WTC11 (cell line): ENCODE measurements at regions not wholly inside any gene's neighbourhood (a gene's known extent, or its start where the extent isn't known, plus 50 kb on each side); places are given as distances from the start of the nearest gene placed in this dataset.

ENCODE experiments used
- ATAC-seq: fragments of 200-7000 bp; cut with Tn5 transposase; 2 replicates; pipeline ENCODE4 v1.10.0; 2021; ENCODE audit warnings: mild to moderate bottlenecking, moderate library complexity
- CTCF ChIA-PET: fragments of 300-600 bp; sonication (Branson Sonifier 250); formaldehyde crosslinking; loops from one replicate; lab custom pipeline; 2021; ENCODE audit warnings: antibody characterized with exemption; lab: Charles Lee
- POLR2A ChIA-PET: fragments of 350-600 bp; sonication (Branson Sonifier 250); formaldehyde crosslinking; loops from one replicate; lab custom pipeline; 2021; ENCODE audit warnings: antibody characterized with exemption; lab: Charles Lee
- DNase-seq: peaks from one replicate; pipeline ENCODE4 v3.0.0; 2021; ENCODE audit warnings: low spot score
- H3K27ac Mint-ChIP-seq: 2 replicates; pipeline ENCODE4 v1.8.0; 2021; ENCODE audit warnings: mixed read lengths
- H3K27me3 Mint-ChIP-seq: 2 replicates; pipeline ENCODE4 v1.8.0; 2021; ENCODE audit warnings: low read depth, mild to moderate bottlenecking, moderate library complexity, mixed read lengths
- H3K36me3 Mint-ChIP-seq: 2 replicates; pipeline ENCODE4 v1.8.0; 2021; ENCODE audit warnings: mixed read lengths
- H3K4me1 Mint-ChIP-seq: 2 replicates; pipeline ENCODE4 v1.8.0; 2022; ENCODE audit warnings: mixed read lengths
- H3K4me3 Mint-ChIP-seq: 2 replicates; pipeline ENCODE4 v1.8.0; 2021; ENCODE audit warnings: mild to moderate bottlenecking, moderate library complexity, mixed read lengths
- H3K9me3 Mint-ChIP-seq: 2 replicates; pipeline ENCODE4 v1.8.0; 2021; ENCODE audit warnings: mixed read lengths
- AFF4 ChIP-seq: sonication (generic); formaldehyde crosslinking; IDR thresholded peaks from 2 replicates; pipeline ENCODE4 v1.8.1; 2023; ENCODE audit warnings: mild to moderate bottlenecking, missing genetic modification reagents, borderline replicate concordance
- ATF2 ChIP-seq: sonication (generic); formaldehyde crosslinking; IDR thresholded peaks from 2 replicates; pipeline ENCODE4 v1.8.1; 2022; ENCODE audit warnings: low read depth, missing genetic modification reagents, borderline replicate concordance
- CBFB ChIP-seq: sonication (generic); formaldehyde crosslinking; IDR thresholded peaks from 2 replicates; pipeline ENCODE4 v1.8.1; 2022; ENCODE audit warnings: mild to moderate bottlenecking, low read depth, missing genetic modification reagents
- CREB1 ChIP-seq: sonication (generic); formaldehyde crosslinking; IDR thresholded peaks from 2 replicates; pipeline ENCODE4 v1.8.0; 2023; ENCODE audit warnings: mild to moderate bottlenecking, missing genetic modification reagents
- E2F1 ChIP-seq: sonication (generic); formaldehyde crosslinking; IDR thresholded peaks from 2 replicates; pipeline ENCODE4 v1.8.0; 2022; ENCODE audit warnings: mild to moderate bottlenecking, missing genetic modification reagents
- EMX1 ChIP-seq: fragments of 250-450 bp; sonication (Bioruptor Pico); IDR thresholded peaks from 2 replicates; pipeline ENCODE4 v1.8.0; 2021; ENCODE audit warnings: mild to moderate bottlenecking
- GABPB1 ChIP-seq: sonication (generic); formaldehyde crosslinking; IDR thresholded peaks from 2 replicates; pipeline ENCODE4 v1.8.1; 2023; ENCODE audit warnings: mild to moderate bottlenecking, missing genetic modification reagents
- GRHL2 ChIP-seq: fragments of 250-450 bp; sonication (Bioruptor Pico); IDR thresholded peaks from 2 replicates; pipeline ENCODE4 v1.8.0; 2022; ENCODE audit warnings: mild to moderate bottlenecking, moderate library complexity; ENCODE audit not compliant: insufficient replicate concordance, severe bottlenecking
- JAZF1 ChIP-seq: fragments of 250-450 bp; sonication (Bioruptor Pico); IDR thresholded peaks from 2 replicates; pipeline ENCODE4 v1.9.0; 2021; ENCODE audit warnings: moderate library complexity, mild to moderate bottlenecking, inconsistent platforms
- PRDM15 ChIP-seq: sonication (generic); formaldehyde crosslinking; IDR thresholded peaks from 2 replicates; pipeline ENCODE4 v1.8.0; 2022; ENCODE audit warnings: missing genetic modification reagents
- PREB ChIP-seq: sonication (generic); formaldehyde crosslinking; IDR thresholded peaks from 2 replicates; pipeline ENCODE4 v1.8.1; 2022; ENCODE audit warnings: mild to moderate bottlenecking, missing genetic modification reagents, moderate library complexity, borderline replicate concordance
- PRRX2 ChIP-seq: fragments of 250-450 bp; sonication (Bioruptor Pico); IDR thresholded peaks from 2 replicates; pipeline ENCODE4 v1.8.0; 2021; ENCODE audit warnings: mild to moderate bottlenecking
- SOX15 ChIP-seq: fragments of 250-450 bp; sonication (Bioruptor Pico); IDR thresholded peaks from 2 replicates; pipeline ENCODE4 v1.9.0; 2021; ENCODE audit warnings: mild to moderate bottlenecking
- STAT6 ChIP-seq: sonication (generic); formaldehyde crosslinking; conservative IDR thresholded peaks from 2 replicates; pipeline ENCODE4 v1.8.1; 2023; ENCODE audit warnings: mild to moderate bottlenecking, low read depth, missing genetic modification reagents, moderate library complexity
- ZMAT4 ChIP-seq: fragments of 250-450 bp; sonication (Bioruptor Pico); IDR thresholded peaks from 2 replicates; pipeline ENCODE4 v1.9.0; 2021; ENCODE audit warnings: mild to moderate bottlenecking
- ZNF121 ChIP-seq: sonication (generic); formaldehyde crosslinking; IDR thresholded peaks from 2 replicates; pipeline ENCODE4 v1.8.0; 2023; ENCODE audit warnings: missing genetic modification reagents
- ZNF232 ChIP-seq: sonication (generic); formaldehyde crosslinking; IDR thresholded peaks from 2 replicates; pipeline ENCODE4 v1.8.0; 2022; ENCODE audit warnings: mild to moderate bottlenecking, missing genetic modification reagents
- ZNF396 ChIP-seq: fragments of 250-450 bp; sonication (Bioruptor Pico); IDR thresholded peaks from 2 replicates; pipeline ENCODE4 v1.8.0; 2021; ENCODE audit warnings: mild to moderate bottlenecking, moderate library complexity, borderline replicate concordance

- Mint-ChIP-seq H3K27ac (no peak overlapping the region), H3K4me1 (peaks cover 19% of the 10 kb centered on the region), H3K4me3 (no peak overlapping the region), H3K27me3 (no peaks in the 10 kb centered on the region), H3K9me3 (peaks cover 2% of the 10 kb centered on the region), H3K36me3 (no peaks in the 10 kb centered on the region; the same call in 1 of the 2 replicates)
- ChIA-PET POLR2A (no interaction called here), CTCF (interaction anchor here (0.7 kb wide), 1 partner anchor 15 kb away, joined by 3 read pairs; no protein-coding TSS in a partner anchor)
- TF ChIP-seq PREB (no peak), CREB1 (no peak)
- DNase-seq (no peak), ATAC-seq (no peak)
Observed at GRCh38 chr12:116370004-116370404, 92.5 kb upstream of the MED13L start.

GRCh38 chr12:116370886-116371580 is 93.5 kb upstream of the MED13L start:
- no peak overlapping the region for H3K27ac Mint-ChIP-seq
- H3K4me1 Mint-ChIP-seq = peaks cover 30% of the 10 kb centered on the region
- peaks cover 13% of the 10 kb centered on the region for H3K9me3 Mint-ChIP-seq
- H3K4me3 Mint-ChIP-seq = no peak overlapping the region
- CTCF ChIA-PET = interaction anchor here (0.7 kb wide), 1 partner anchor 14 kb away, joined by 3 read pairs; no protein-coding TSS in a partner anchor
- TF ChIP-seq E2F1 (no peak), ZMAT4 (CRISPR knock-in tag) (no peak), JAZF1 (CRISPR knock-in tag) (no peak), ZNF232 (CRISPR knock-in tag) (no peak), ZNF396 (no peak), GRHL2 (CRISPR knock-in tag) (no peak), AFF4 (CRISPR knock-in tag) (no peak), STAT6 (CRISPR knock-in tag) (no peak), ATF2 (CRISPR knock-in tag) (no peak), PRDM15 (CRISPR knock-in tag) (no peak), SOX15 (CRISPR knock-in tag) (no peak), EMX1 (CRISPR knock-in tag) (no peak), GABPB1 (CRISPR knock-in tag) (no peak), ZNF121 (CRISPR knock-in tag) (no peak), CBFB (CRISPR knock-in tag) (no peak), PRRX2 (no peak)
- H3K36me3 Mint-ChIP-seq = no peaks in the 10 kb centered on the region; the same call in 1 of the 2 replicates
- DNase-seq (no peak), ATAC-seq (no peak)
- peaks cover 5% of the 10 kb centered on the region; the same call in 1 of the 2 replicates for H3K27me3 Mint-ChIP-seq
- POLR2A ChIA-PET = no interaction called here
